ENCODE measurements at regions not wholly inside any gene's neighbourhood (a gene's known extent, or its start where the extent isn't known, plus 50 kb on each side); places are given as distances from the start of the nearest gene placed in this dataset.

GRCh38 chr11:122430490-122430889 lies 225.0 kb upstream of the UBASH3B start:
- Histone ChIP-seq H3K4me2 (no peak overlapping the region), H3K9me3 (no peaks in the 10 kb centered on the region), H3K4me1 (no peaks in the 10 kb centered on the region), H3K4me3 (no peak overlapping the region), H3K27ac (no peak overlapping the region)
- ChIA-PET CTCF (no interaction called here), POLR2A (no interaction called here)
- ATAC-seq, result no peak
- WGBS (ENCODE audit: missing lambda C conversion rate), result 54% methylated on average over 4 of the region's 4 CpGs
- DNase-seq (ENCODE audit: low read depth in 1 of 2, low spot score in 1 of 2), result no peak
- TF ChIP-seq SREBF2 (IDR thresholded peaks at IDR 0.05) (no peak), SMC3 (IDR thresholded peaks at IDR 0.05) (no peak)
- no peak for FAIRE-seq

GRCh38 chr11:122426073-122426472 lies 229.4 kb upstream of the UBASH3B start:
- ATAC-seq (no peak), FAIRE-seq (no peak), DNase-seq (ENCODE audit: low read depth in 1 of 2, low spot score in 1 of 2) (no peak)
- 0 out of 6 replicates have a peak overlapping the region, but pooled peaks of 1 of the 2 experiments have one; percentile 31 for H3K27ac ChIP-seq
- H3K4me3 ChIP-seq, result no peak overlapping the region
- TF ChIP-seq TP53 (CRISPR knock-in tag; IDR thresholded peaks at IDR 0.05) (no peak), EP300 (IDR thresholded peaks at IDR 0.05) (no peak), E2F6 (IDR thresholded peaks at IDR 0.05; ENCODE audit: borderline replicate concordance, low read depth) (no peak), GATA3 (IDR thresholded peaks at IDR 0.05; ENCODE audit: borderline replicate concordance) (no peak), RARB (CRISPR knock-in tag; IDR thresholded peaks at IDR 0.05) (no peak), HDAC2 (IDR thresholded peaks at IDR 0.05) (no peak), RNF2 (IDR thresholded peaks at IDR 0.05; ENCODE audit: borderline replicate concordance, low read depth) (no peak), MAZ (IDR thresholded peaks at IDR 0.05; ENCODE audit: borderline replicate concordance, low read depth, low read length) (no peak), USF2 (IDR thresholded peaks at IDR 0.05) (no peak), FOSL2 (IDR thresholded peaks at IDR 0.05) (no peak), FOSL2 (CRISPR knock-in tag; IDR thresholded peaks at IDR 0.05) (no peak)
- H3K4me1 ChIP-seq, result peaks cover 16% of the 10 kb centered on the region
- H3K4me2 ChIP-seq, result no peak overlapping the region
- H3K9me3 ChIP-seq, result no peaks in the 10 kb centered on the region
- ChIA-PET CTCF (interaction anchor here (1.4 to 2.2 kb wide), 2 partner anchors 16 to 79 kb away, joined by 3 to 9 read pairs; no protein-coding TSS in a partner anchor), POLR2A (no interaction called here)
- 14% methylated on average over 2 of the region's 2 CpGs for WGBS (ENCODE audit: missing lambda C conversion rate)

- no peak for TF ChIP-seq MAX (IDR thresholded peaks at IDR 0.05)
- no peak for TF ChIP-seq CHD4 (IDR thresholded peaks at IDR 0.05; ENCODE audit: borderline replicate concordance)
- TF ChIP-seq EHMT2 (IDR thresholded peaks at IDR 0.05; ENCODE audit: low read depth), result no peak
- TF ChIP-seq HOXA7 (CRISPR knock-in tag; IDR thresholded peaks at IDR 0.05), result no peak
- no peak for TF ChIP-seq FOSB (CRISPR knock-in tag; IDR thresholded peaks at IDR 0.05)
- Histone ChIP-seq H3K9me3 (no peaks in the 10 kb centered on the region), H3K4me1 (peaks cover 20% of the 10 kb centered on the region), H3K27ac (peak overlapping the region; percentile 91 to 93; a peak in 5 of 6 replicates), H3K4me3 (no peak overlapping the region), H3K4me2 (no peak overlapping the region)
- DNase-seq (ENCODE audit: low read depth in 1 of 2, low spot score in 1 of 2), result no peak
- no peak for FAIRE-seq
- ChIA-PET CTCF (interaction anchor here (1.4 kb wide), 1 partner anchor 14 kb away, joined by 3 read pairs; no protein-coding TSS in a partner anchor), POLR2A (no interaction called here)
- 33% methylated on average over 1 of the region's 1 CpG for WGBS (ENCODE audit: missing lambda C conversion rate)
- ATAC-seq, result no peak
Measured at GRCh38 chr11:122424636-122425035, 230.9 kb upstream of the UBASH3B start.

- H3K27ac ChIP-seq, result peak overlapping the region; percentile 91 to 93
- ATAC-seq, result no peak
- 11% methylated on average over 2 of the region's 3 CpGs for WGBS (ENCODE audit: missing lambda C conversion rate)
- no peak for FAIRE-seq
- CTCF ChIA-PET, result interaction anchor here (0.6 to 0.9 kb wide), 3 partner anchors 82 to 768 kb away, joined by 3 read pairs; no protein-coding TSS in a partner anchor
- H3K9me3 ChIP-seq, result no peaks in the 10 kb centered on the region
- no peak for TF ChIP-seq HMGXB4 (CRISPR knock-in tag; IDR thresholded peaks at IDR 0.05; ENCODE audit: borderline replicate concordance)
- no peak for TF ChIP-seq NFE2L2 (conservative IDR thresholded peaks at IDR 0.05; ENCODE audit: low read length)
- no peak for TF ChIP-seq FOSL2 (IDR thresholded peaks at IDR 0.05)
- TF ChIP-seq FOSL2 (CRISPR knock-in tag; IDR thresholded peaks at IDR 0.05), result no peak
- no peak for TF ChIP-seq E2F6 (IDR thresholded peaks at IDR 0.05; ENCODE audit: borderline replicate concordance, low read depth)
- TF ChIP-seq ESRRA (IDR thresholded peaks at IDR 0.05; ENCODE audit: borderline replicate concordance, low read length), result no peak
- no peak for TF ChIP-seq NR3C1 (IDR thresholded peaks at IDR 0.05)
- no peak for TF ChIP-seq CEBPB (IDR thresholded peaks at IDR 0.05)
- TF ChIP-seq FOXS1 (CRISPR knock-in tag; IDR thresholded peaks at IDR 0.05), result no peak
- TF ChIP-seq BCL3 (IDR thresholded peaks at IDR 0.05), result no peak
- no peak for TF ChIP-seq SMC3 (IDR thresholded peaks at IDR 0.05)
- no peak for TF ChIP-seq CHD4 (IDR thresholded peaks at IDR 0.05; ENCODE audit: borderline replicate concordance)
- no peak for TF ChIP-seq HDAC2 (IDR thresholded peaks at IDR 0.05)
- TF ChIP-seq EHMT2 (IDR thresholded peaks at IDR 0.05; ENCODE audit: low read depth), result no peak
- no peak for TF ChIP-seq KDM1A (IDR thresholded peaks at IDR 0.05; ENCODE audit: low read depth)
- no peak for TF ChIP-seq MAFK (IDR thresholded peaks at IDR 0.05; ENCODE audit: partially characterized antibody)
- TF ChIP-seq JUNB (IDR thresholded peaks at IDR 0.05), result no peak
- POLR2A ChIA-PET, result no interaction called here
- H3K4me3 ChIP-seq, result no peak overlapping the region
- H3K4me1 ChIP-seq, result peaks cover 20% of the 10 kb centered on the region
- DNase-seq (ENCODE audit: low read depth in 1 of 2, low spot score in 1 of 2), result no peak
- no peak overlapping the region for H3K4me2 ChIP-seq
Measured at GRCh38 chr11:122423886-122424285, 231.6 kb upstream of the UBASH3B start.

Measured in A549 (cell line).